Rectal smooth muscle tissue (tissue), 1 donor: ENCODE measurements at regions not wholly inside any gene's neighbourhood (a gene's known extent, or its start where the extent isn't known, plus 50 kb on each side); places are given as distances from the start of the nearest gene placed in this dataset.

Experiments used
- H3K27ac ChIP-seq: one replicate; pipeline ENCODE4 v1.7.0; 2013; ENCODE audit warnings: low read depth, low read length, inconsistent platforms
- H3K27me3 ChIP-seq: one replicate; pipeline ENCODE4 v1.7.0; 2013; ENCODE audit warnings: low read length; ENCODE audit not compliant: control insufficient read depth, insufficient read depth
- H3K36me3 ChIP-seq: one replicate; pipeline ENCODE4 v1.7.0; 2013; ENCODE audit warnings: low read length; ENCODE audit not compliant: control insufficient read depth, insufficient read depth
- H3K4me1 ChIP-seq: one replicate; pipeline ENCODE4 v1.7.0; 2013; ENCODE audit warnings: low read length; ENCODE audit not compliant: control insufficient read depth, insufficient read depth
- H3K4me3 ChIP-seq: one replicate; pipeline ENCODE4 v1.7.0; 2013; ENCODE audit warnings: low read length
- H3K9ac ChIP-seq: one replicate; pipeline ENCODE4 v1.7.0; 2013; ENCODE audit warnings: low read length

DNA sequence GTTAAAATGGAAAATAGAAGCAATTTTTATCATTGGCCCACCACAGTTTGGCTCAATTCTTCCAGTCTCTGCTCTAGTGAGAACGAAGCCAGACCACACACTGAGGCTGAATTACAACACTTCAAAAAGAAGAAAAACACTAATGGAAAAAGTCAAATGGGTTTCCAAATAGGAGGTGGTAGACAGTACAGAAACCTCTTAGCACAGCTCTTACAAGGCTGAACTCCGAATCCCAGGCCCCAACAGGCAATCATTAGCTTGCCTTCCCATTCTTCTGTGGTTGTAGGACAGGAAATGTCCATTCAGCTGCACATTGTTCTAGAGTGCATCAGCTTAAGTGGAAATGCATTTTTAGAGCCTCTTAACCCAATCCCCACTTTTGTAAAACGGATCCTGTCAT lies 115.1 kb upstream of the MEOX2 start:
- H3K4me1 ChIP-seq, result no peaks in the 10 kb centered on the region
- H3K27me3 ChIP-seq, result no peaks in the 10 kb centered on the region
- no peaks in the 10 kb centered on the region for H3K36me3 ChIP-seq
- no peak overlapping the region for H3K9ac ChIP-seq
- no peak overlapping the region for H3K27ac ChIP-seq
- no peak overlapping the region for H3K4me3 ChIP-seq

- Histone ChIP-seq H3K4me3 (no peak overlapping the region), H3K9ac (no peak overlapping the region), H3K27ac (no peak overlapping the region), H3K4me1 (no peaks in the 10 kb centered on the region), H3K27me3 (no peaks in the 10 kb centered on the region), H3K36me3 (no peaks in the 10 kb centered on the region)
Measured at GRCh38 chr7:15801041-15801440, 114.6 kb upstream of the MEOX2 start.

DNA sequence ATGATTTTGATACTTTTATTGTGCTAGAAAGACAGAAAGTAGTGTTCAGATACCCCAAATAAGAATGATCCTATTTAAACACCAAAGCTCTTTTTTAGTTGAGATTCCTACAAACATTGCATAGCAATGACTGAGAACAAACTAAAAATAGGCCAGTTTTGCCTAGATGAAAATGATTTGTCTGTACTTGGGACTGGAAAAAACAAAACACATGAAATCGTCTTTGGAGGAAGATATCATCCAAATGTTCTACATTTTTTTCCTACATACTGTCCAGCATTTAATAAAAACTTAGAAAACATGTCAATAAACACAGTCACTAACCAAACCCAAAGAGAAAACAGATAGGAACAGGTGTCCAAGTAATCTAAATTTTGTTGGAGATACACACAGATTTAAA lies 111.6 kb upstream of the MEOX2 start:
- no peak overlapping the region for H3K4me3 ChIP-seq
- no peaks in the 10 kb centered on the region for H3K4me1 ChIP-seq
- no peak overlapping the region for H3K27ac ChIP-seq
- no peaks in the 10 kb centered on the region for H3K27me3 ChIP-seq
- no peak overlapping the region for H3K9ac ChIP-seq
- H3K36me3 ChIP-seq, result no peaks in the 10 kb centered on the region

GRCh38 chr7:15795393-15795792 lies 108.9 kb upstream of the MEOX2 start:
- H3K36me3 ChIP-seq, result no peaks in the 10 kb centered on the region
- H3K4me3 ChIP-seq, result no peak overlapping the region
- no peak overlapping the region for H3K27ac ChIP-seq
- no peak overlapping the region for H3K9ac ChIP-seq
- no peaks in the 10 kb centered on the region for H3K27me3 ChIP-seq
- H3K4me1 ChIP-seq, result no peaks in the 10 kb centered on the region

DNA sequence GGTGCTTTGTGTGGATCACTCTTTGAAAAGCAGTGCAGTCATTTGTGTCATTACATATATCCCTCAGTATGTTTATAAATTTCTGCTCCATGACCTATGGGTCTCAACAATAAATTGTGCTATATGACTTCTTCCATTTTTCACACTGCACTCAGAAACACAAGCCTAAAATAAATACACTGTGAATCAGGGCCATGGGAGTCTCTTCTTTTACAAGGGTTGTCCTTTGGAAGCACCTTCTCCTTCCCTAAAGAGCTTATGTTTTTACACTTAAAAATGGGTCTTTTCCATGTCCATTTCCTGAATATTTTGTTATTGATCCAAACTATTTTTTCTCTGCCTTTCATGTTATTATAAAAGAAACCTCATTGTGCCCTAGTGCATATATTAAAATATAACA lies 108.3 kb upstream of the MEOX2 start:
- H3K4me3 ChIP-seq, result no peak overlapping the region
- no peaks in the 10 kb centered on the region for H3K27me3 ChIP-seq
- H3K36me3 ChIP-seq, result no peaks in the 10 kb centered on the region
- H3K27ac ChIP-seq, result no peak overlapping the region
- no peak overlapping the region for H3K9ac ChIP-seq
- H3K4me1 ChIP-seq, result no peaks in the 10 kb centered on the region

DNA sequence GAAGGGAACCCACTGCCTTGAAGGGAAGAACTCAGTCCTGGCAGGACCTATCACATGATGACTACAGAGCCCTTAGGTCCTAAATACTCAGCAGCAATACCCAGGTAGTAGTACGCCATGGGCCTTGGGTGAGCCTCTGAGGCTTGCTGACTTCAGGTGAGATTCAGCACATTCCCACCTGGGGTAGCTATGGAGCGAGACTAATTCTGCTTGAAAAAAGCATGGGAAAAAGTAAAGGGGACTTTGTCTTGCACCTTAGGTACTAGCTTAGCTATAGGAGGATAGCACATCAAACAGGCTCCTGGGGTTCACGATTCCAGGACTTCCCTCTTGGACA lies 98.2 kb upstream of the MEOX2 start:
- Histone ChIP-seq H3K9ac (no peak overlapping the region), H3K36me3 (no peaks in the 10 kb centered on the region), H3K27me3 (no peaks in the 10 kb centered on the region), H3K4me1 (peaks cover 17% of the 10 kb centered on the region), H3K4me3 (no peak overlapping the region), H3K27ac (no peak overlapping the region)

- H3K4me3 ChIP-seq, result no peak overlapping the region
- H3K27me3 ChIP-seq, result no peaks in the 10 kb centered on the region
- peaks cover 17% of the 10 kb centered on the region for H3K4me1 ChIP-seq
- no peaks in the 10 kb centered on the region for H3K36me3 ChIP-seq
- H3K9ac ChIP-seq, result no peak overlapping the region
- H3K27ac ChIP-seq, result no peak overlapping the region
Measured at GRCh38 chr7:15783987-15784693, 97.7 kb upstream of the MEOX2 start.

- Histone ChIP-seq H3K4me3 (no peak overlapping the region), H3K27ac (no peak overlapping the region), H3K9ac (no peak overlapping the region), H3K27me3 (no peaks in the 10 kb centered on the region), H3K4me1 (peaks cover 17% of the 10 kb centered on the region), H3K36me3 (no peaks in the 10 kb centered on the region)
Measured at GRCh38 chr7:15782656-15783055, 96.2 kb upstream of the MEOX2 start.

DNA sequence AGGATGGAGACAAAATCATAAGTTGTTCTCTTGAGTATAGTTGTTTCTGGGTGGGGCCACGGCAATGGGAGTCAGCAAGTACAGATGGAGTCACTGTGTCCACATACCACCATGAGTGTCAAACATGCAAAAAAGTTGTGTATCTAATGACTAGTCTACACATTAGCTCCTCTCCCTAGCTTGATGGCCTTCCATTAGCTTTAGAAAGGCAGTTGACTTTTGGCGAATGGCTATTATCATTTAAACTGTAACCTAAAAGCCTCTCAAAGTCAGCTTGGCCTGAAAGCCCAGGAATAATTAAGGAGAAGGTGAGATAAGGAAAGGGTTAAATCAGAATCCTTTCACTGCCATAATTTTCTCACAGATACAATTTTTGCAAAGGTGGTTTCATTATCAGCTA lies 95.5 kb upstream of the MEOX2 start:
- Histone ChIP-seq H3K4me1 (peaks cover 17% of the 10 kb centered on the region), H3K27ac (no peak overlapping the region), H3K36me3 (no peaks in the 10 kb centered on the region), H3K4me3 (no peak overlapping the region), H3K9ac (no peak overlapping the region), H3K27me3 (no peaks in the 10 kb centered on the region)

- Histone ChIP-seq H3K4me3 (no peak overlapping the region), H3K36me3 (no peaks in the 10 kb centered on the region), H3K27ac (no peak overlapping the region), H3K9ac (no peak overlapping the region), H3K27me3 (no peaks in the 10 kb centered on the region), H3K4me1 (peaks cover 17% of the 10 kb centered on the region)
Measured at GRCh38 chr7:15780271-15780670, 93.8 kb upstream of the MEOX2 start.

DNA sequence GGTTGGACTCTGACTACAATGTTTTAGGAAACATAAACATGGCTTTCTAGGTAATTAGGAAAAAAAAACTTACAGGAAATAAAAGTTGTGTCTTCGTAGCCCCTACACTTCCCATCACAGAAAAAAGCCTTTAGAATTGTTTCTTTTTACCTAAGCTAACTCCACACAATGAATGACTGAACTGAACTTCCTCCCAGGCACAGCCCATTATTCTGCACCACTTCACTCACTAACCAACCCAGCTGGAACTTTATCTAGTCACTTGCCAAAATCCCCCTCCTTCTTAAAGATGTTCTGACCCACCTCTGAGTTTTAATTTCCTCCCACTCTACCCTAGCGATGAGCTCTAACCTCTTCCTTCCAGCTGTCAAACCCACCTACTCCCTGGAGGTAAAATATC lies 91.7 kb upstream of the MEOX2 start:
- Histone ChIP-seq H3K4me1 (peaks cover 6% of the 10 kb centered on the region), H3K27me3 (no peaks in the 10 kb centered on the region), H3K9ac (no peak overlapping the region), H3K27ac (no peak overlapping the region), H3K4me3 (no peak overlapping the region), H3K36me3 (no peaks in the 10 kb centered on the region)

DNA sequence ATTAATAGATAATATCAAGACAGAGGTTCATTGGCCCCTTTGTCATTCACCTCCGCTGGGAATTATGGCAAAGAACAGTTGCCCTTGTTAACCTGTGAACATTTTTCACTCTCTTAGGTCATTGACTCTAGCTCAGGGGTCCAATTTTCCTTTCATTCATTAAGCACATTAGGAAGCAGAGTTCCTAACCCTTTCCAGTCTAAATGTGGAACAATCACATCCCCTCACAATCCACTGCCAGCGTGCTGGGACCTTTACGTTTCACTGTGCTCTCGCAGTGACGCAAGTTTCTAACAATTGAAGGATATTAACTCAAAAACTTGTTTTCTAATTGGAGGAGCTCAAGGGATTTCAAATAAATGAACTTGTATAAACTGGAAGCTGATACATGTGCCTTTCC lies 79.3 kb upstream of the MEOX2 start:
- no peaks in the 10 kb centered on the region for H3K4me1 ChIP-seq
- no peaks in the 10 kb centered on the region for H3K36me3 ChIP-seq
- H3K27me3 ChIP-seq, result no peaks in the 10 kb centered on the region
- H3K4me3 ChIP-seq, result no peak overlapping the region
- no peak overlapping the region for H3K9ac ChIP-seq
- no peak overlapping the region for H3K27ac ChIP-seq

- Histone ChIP-seq H3K4me3 (no peak overlapping the region), H3K27me3 (no peaks in the 10 kb centered on the region), H3K4me1 (no peaks in the 10 kb centered on the region), H3K9ac (no peak overlapping the region), H3K36me3 (no peaks in the 10 kb centered on the region), H3K27ac (no peak overlapping the region)
Measured at GRCh38 chr7:15764851-15765382, 78.4 kb upstream of the MEOX2 start.
